ENCODE measurements at regions not wholly inside any gene's neighbourhood (a gene's known extent, or its start where the extent isn't known, plus 50 kb on each side); places are given as distances from the start of the nearest gene placed in this dataset.

GRCh38 chr1:106435269-106435668 is 621.2 kb upstream of the PRMT6 start:
- TF ChIP-seq EGR1 (IDR thresholded peaks at IDR 0.05; ENCODE audit: borderline replicate concordance in 1 of 2, low read depth in 2 of 2, low read length in 2 of 2): no peak
- no peak for TF ChIP-seq CTCF (IDR thresholded peaks at IDR 0.05 in 2 of 3, conservative IDR thresholded peaks at IDR 0.05 in 1 of 3; ENCODE audit: control insufficient read depth in 2 of 3, extremely low read depth in 1 of 3, insufficient read depth in 1 of 3, low read depth in 3 of 3, low read length in 3 of 3)
- no peak for TF ChIP-seq TCF7 (IDR thresholded peaks at IDR 0.05; ENCODE audit: borderline replicate concordance)

Measured in GM12878 (cell line).